Activated CD4-positive, alpha-beta T cell treated with anti-CD3 and anti-CD28 coated beads, Interleukin-2, Interleukin-4, amounts not matched to agents 100 ng/mL and 50 ng/mL, durations not matched to agents 16 hours and 8 hours (primary cell): ENCODE measurements at regions not wholly inside any gene's neighbourhood (a gene's known extent, or its start where the extent isn't known, plus 50 kb on each side); places are given as distances from the start of the nearest gene placed in this dataset.

Experiments
- DNase-seq: peaks from one replicate; pipeline ENCODE4 v3.0.0-alpha.2; 2020; ENCODE audit warnings: low spot score

- no peak for DNase-seq
These were observed 303.1 kb upstream of the IRX4 start for GRCh38 chr5:2185646-2186471.

- no peak for DNase-seq
These were observed 302.1 kb upstream of the IRX4 start for GRCh38 chr5:2184563-2185540.

- DNase-seq = no peak
These were observed 301.3 kb upstream of the IRX4 start for GRCh38 chr5:2184026-2184366.

GRCh38 chr5:2183154-2184025 is 300.7 kb upstream of the IRX4 start:
- no peak for DNase-seq

- DNase-seq = no peak
These were observed 299.3 kb upstream of the IRX4 start for GRCh38 chr5:2182020-2182419.

GRCh38 chr5:2181557-2181956 is 298.8 kb upstream of the IRX4 start:
- no peak for DNase-seq

- DNase-seq = no peak
These were observed 298.4 kb upstream of the IRX4 start for GRCh38 chr5:2181149-2181548.

- no peak for DNase-seq
These were observed 297.7 kb upstream of the IRX4 start for GRCh38 chr5:2180456-2180855.

GRCh38 chr5:2179861-2180260 is 297.1 kb upstream of the IRX4 start:
- DNase-seq = no peak

GRCh38 chr5:2178528-2178927 is 295.8 kb upstream of the IRX4 start:
- DNase-seq = no peak

- no peak for DNase-seq
These were observed 295.3 kb upstream of the IRX4 start for GRCh38 chr5:2178071-2178477.

- DNase-seq = no peak
These were observed 294.5 kb upstream of the IRX4 start for GRCh38 chr5:2177244-2177643.

GRCh38 chr5:2176581-2176980 is 293.9 kb upstream of the IRX4 start:
- no peak for DNase-seq

GRCh38 chr5:2175842-2176404 is 293.2 kb upstream of the IRX4 start:
- DNase-seq = no peak

- DNase-seq = no peak
These were observed 292.3 kb upstream of the IRX4 start for GRCh38 chr5:2175041-2175440.

- DNase-seq = no peak
These were observed 291.8 kb upstream of the IRX4 start for GRCh38 chr5:2174538-2174937.

- no peak for DNase-seq
These were observed 290.6 kb upstream of the IRX4 start for GRCh38 chr5:2173151-2173834.

- no peak for DNase-seq
These were observed 289.7 kb upstream of the IRX4 start for GRCh38 chr5:2172471-2172870.

- DNase-seq = no peak
These were observed 288.0 kb upstream of the IRX4 start for GRCh38 chr5:2170761-2171160.

- DNase-seq = no peak
These were observed 287.4 kb upstream of the IRX4 start for GRCh38 chr5:2169850-2170760.
